Glomerular endothelial cell (primary cell): ENCODE measurements at regions not wholly inside any gene's neighbourhood (a gene's known extent, or its start where the extent isn't known, plus 50 kb on each side); places are given as distances from the start of the nearest gene placed in this dataset.
A peak's percentile ranks its signal among the peaks of the same experiment; 100 is the strongest.
"Not testable (repeated sequence)": the region's sequence is repeated elsewhere in the genome, so short reads cannot be mapped to it uniquely, and the experiment has no call there.

ENCODE experiments used
- DNase-seq: peaks from one replicate; pipeline ENCODE4 v3.0.0-alpha.2; 2011; ENCODE audit warnings: low read depth, low spot score; ENCODE audit errors: extremely low read depth

DNA sequence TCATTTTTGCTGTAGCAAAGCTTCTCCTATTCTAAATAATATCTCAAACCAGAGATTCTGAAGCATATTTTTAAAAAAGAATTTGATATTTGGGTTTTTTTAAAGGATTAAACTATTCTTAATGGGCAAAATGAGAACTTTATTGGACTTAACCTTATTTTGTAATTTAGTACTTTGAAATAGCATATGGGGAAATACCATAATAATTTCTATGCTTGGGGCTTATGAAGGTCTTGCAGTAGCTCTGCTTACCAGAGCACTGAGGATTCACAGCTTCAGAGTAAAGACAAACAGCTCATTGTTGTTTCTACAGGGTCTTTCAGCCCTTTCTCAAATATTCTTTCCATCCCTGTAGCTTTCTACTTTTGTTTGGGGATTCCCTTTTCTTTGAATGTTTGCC lies 111.2 kb upstream of the ZNF648 start:
- no peak for DNase-seq

DNA sequence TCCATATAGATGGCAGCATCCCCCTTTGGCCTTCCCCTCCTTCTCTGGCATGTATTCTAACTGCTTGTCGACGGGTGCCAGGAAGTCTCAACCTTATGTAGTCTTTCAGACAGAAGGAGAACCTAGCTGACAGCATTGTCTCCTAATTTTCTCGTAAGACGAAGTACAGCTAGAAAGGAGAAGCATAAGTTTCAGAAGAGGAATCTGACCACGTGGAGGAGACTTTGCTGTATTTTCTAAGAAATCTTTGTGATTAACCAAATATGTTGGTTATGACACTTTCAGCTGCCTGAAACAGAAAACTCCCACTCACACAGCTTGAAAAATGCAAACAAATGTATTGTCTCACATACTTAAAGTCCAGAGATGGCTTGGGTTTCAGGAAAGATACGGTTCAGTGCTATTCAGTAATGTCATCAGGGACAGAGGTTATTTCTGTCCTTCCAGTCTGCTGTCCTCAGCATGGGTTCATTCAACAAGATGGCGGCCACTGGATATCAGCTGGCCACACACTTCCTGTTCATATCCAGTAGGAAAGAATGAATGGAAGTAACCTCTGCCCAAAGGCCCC lies 109.5 kb upstream of the ZNF648 start:
- DNase-seq: no peak

DNA sequence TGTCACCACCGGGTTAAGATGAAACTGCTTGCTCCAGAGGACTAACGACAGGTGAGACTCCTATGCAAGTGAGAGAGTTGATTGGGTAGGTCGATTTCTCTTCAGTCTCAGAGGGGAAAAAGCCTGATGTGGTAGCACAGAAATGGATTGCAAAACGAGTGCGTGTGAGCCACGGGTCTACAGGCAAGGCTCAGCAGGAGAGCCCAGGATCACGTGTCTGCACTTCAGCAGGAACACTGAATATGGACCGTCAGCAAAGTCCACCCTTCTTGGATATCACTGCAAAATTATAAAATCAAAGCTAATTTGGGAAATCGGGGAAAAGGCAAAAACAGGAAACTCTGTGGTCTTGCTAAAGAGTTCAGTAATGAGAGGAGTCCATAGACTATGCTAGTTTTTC lies 107.7 kb upstream of the ZNF648 start:
- DNase-seq: no peak

GRCh38 chr1:182166750-182167149 lies 105.2 kb upstream of the ZNF648 start:
- no peak for DNase-seq

- no peak for DNase-seq
These were observed 104.8 kb upstream of the ZNF648 start for GRCh38 chr1:182166321-182166720.

DNA sequence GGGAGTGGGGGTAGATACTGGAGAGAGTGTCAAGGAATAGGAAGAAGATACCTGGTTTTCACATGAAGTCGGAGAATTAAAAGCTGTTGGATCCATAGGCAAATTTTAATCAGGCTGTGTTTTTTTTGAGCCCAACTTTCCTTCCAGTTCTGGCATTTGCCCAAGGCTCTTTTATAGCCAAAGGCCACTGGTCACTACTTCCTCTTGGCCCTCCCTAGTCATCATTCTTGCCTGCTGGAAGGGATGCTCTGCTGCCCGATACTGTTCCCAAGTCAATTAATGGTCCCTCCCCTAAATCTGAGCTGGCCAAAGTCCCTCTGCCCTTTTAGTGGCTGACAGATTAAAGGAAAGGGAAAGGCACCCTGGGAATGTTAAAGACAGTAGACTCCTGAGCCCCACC lies 102.8 kb upstream of the ZNF648 start:
- no peak for DNase-seq

DNA sequence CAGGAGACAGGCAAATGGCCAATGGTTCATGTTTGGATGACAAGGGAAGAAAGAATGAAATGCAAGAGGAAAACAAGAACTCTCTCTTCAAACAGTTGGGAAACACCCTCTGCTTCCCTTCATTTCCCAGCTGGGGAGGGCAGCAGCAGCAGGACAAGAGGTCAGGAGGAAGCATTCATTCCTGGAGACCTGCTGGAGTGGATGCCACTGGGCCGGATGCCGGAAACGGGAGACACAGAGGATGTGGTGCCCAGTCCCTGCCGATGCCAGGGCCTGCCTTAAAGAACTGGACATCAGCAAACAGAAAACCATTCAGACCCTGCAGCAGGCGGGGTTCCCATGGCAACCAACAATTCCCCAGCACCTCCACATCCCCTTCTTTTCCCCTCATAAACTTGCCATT lies 102.3 kb upstream of the ZNF648 start:
- DNase-seq: no peak

- DNase-seq: no peak
These were observed 97.9 kb upstream of the ZNF648 start for GRCh38 chr1:182159443-182159842.

DNA sequence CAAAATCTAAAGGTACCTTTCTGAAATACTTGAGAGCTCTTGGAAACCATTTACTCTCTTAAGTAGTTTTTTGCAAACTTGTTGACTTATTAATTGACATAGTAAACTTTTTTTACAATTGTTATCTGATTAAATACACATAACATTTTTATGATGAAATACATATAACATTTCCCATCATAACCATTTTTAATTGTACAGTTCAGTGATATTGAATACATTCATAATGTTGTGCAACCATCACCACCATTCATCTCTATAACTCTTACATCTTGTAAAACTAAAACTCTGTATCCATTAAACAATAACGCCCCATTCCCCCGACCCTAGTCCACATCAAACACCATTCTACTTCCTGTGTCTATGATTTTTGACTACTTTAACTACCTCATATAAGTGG lies 95.7 kb upstream of the ZNF648 start:
- no peak for DNase-seq

GRCh38 chr1:182154425-182154824 lies 92.9 kb upstream of the ZNF648 start:
- DNase-seq: not testable (repeated sequence)

DNA sequence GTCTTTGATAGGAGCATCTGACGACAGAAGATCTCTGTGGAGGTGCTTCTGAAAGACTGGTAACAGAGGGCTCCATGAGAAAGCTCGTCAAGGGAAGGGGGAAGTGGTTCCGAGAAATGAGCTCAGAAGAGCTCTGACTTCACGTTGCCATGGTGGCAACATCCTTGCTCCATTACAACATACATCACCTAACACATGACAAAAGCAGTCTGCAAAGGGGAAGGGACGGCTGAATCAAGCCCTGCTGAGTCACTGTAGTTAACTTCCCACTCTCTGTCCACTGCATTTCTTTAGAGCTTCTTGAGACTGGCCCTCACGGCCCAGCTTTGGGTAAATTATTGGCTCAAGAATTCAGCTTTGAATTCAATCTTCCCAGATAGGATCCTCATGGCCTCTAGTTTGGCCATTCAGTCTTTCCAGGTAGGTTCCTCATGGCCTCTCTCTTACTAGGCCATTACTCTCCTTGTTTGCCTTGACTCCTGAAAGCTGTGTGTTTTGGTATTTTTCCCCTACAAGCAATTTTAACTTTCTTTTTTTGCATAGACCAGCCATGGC lies 88.0 kb upstream of the ZNF648 start:
- no peak for DNase-seq

GRCh38 chr1:182147951-182148350 lies 86.4 kb upstream of the ZNF648 start:
- no peak for DNase-seq

GRCh38 chr1:182147136-182147820 lies 85.8 kb upstream of the ZNF648 start:
- DNase-seq: no peak

- DNase-seq: no peak
These were observed 84.8 kb upstream of the ZNF648 start for GRCh38 chr1:182146286-182146685.

GRCh38 chr1:182145441-182145840 lies 83.9 kb upstream of the ZNF648 start:
- no peak for DNase-seq

- DNase-seq: no peak
These were observed 83.1 kb upstream of the ZNF648 start for GRCh38 chr1:182144646-182145030.

GRCh38 chr1:182143825-182144645 lies 82.5 kb upstream of the ZNF648 start:
- no peak for DNase-seq

DNA sequence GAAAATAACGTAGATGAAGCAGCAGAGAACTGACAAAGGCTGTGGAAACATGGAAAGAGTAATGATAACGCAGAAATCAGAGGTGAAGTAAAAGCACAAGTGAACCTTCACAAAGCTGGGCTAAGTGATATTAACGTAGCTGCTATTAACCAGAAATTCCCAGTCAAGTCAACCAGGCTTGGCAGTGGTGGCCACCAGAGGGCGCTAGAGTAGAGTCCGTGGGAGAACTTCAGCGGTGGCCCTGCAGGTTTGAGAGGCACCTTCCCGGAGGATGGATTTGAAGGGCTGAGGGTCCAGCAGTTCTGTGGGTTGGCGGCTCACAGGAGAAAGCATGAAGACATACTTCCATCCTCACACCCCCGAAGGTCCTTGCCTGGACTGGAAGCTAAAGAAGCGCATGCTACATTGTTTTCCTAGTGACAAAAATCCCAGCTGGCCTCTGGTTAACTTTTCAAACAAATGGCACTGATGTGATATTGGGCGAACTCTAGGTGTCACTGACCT lies 81.7 kb upstream of the ZNF648 start:
- DNase-seq: peak; percentile 31

DNA sequence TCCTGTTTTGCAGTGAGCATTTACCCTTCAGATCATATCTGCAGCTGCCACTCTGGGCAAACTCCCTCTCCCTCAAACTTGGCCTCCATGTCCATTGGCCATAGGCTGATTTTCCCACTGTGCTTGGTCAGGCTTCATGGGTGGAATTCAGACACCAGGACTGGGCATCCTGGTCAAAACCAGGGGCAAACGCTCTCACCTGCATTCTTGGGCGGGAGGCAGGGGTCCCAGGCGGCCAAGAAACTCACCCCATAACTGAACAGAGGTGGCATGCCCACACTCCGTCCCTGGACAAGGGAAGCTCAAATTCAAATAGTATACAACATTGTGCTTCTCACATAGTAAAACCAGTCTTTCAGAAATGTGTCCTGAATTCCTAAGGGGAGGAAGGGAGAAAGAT lies 81.1 kb upstream of the ZNF648 start:
- DNase-seq: no peak

- DNase-seq: no peak
These were observed 79.5 kb upstream of the ZNF648 start for GRCh38 chr1:182141040-182141439.

DNA sequence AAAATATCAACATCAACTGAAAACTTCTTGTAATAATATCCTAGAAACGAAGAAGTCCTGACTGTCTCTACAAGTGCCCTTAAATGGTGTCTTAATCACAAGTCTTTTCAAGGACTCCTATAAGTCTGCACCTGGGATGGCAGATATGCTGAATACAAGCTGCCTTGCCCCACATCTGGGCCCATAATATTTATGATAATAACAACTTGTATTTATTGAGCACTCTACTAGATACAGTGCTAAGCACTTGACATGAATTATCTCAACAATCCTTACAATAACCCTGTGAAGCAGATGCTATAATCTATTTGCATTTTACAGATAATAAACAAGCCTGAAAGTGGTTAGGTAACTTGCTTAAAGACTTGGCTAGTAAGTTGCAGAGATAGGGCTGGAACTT lies 78.0 kb upstream of the ZNF648 start:
- DNase-seq: no peak

DNA sequence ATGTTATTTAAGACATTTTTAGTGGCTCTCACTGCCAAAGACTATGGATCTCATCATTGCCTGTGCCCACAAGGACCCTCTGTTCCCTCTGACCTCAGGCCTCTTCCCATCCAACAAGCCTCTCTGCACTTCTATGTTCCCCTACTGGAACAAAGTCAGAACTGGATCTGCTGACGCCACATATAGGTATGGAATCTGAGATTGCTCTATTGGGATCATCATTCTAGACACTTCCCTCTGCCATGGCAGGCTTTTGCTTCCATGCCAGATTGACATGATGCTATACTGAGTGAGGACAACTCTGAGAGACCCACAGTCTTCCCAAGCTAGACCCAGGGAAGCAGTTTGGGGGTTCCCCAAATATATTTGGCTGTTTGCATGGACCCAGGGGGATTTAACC lies 76.0 kb upstream of the ZNF648 start:
- no peak for DNase-seq
